GM21786 (cell line): ENCODE measurements at regions not wholly inside any gene's neighbourhood (a gene's known extent, or its start where the extent isn't known, plus 50 kb on each side); places are given as distances from the start of the nearest gene placed in this dataset.

ENCODE experiments used
- ATAC-seq: cut with Tn5 transposase; IDR thresholded peaks from one replicate; pipeline ENCODE4 v1.9.1; 2021; ENCODE audit not compliant: unreplicated experiment

DNA sequence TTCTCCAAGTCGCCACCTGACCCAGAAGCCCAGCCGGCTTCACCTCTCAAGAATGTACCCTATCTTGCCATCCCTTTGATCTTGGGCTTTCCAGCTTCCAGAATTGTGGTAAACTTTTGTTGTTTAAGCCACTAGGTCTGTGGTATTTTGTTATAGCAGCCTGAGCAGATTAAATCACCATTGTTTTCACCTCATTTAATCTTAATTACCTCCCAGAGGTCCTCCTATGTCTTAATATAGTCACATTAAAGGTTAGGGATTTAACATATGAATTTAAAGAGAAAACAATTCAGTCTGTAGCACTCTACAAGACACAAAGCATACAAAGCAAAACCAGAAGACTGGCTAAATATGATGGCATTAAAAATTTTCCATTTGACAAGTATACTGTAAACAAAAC lies 123.4 kb upstream of the CADM2 start:
- ATAC-seq: no peak

DNA sequence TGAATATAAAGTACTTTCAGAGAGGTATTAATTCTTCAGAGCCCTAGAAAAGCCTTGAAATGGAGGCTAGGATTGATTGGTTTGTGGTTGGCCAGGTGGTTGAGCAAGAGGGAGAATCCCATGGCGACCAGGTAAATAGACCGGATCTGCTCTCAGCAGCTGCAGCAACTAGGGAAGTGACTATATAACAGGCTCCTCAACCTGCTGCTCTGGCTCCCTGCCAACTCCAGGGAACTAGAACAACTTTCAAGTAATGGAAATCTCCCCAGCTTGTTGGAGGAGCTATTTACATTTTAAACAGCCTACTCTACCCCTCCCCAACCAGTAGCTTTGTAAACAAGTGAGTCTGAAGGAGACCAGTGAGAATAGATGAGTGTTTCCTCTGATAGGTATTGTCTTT lies 121.8 kb upstream of the CADM2 start:
- no peak for ATAC-seq

DNA sequence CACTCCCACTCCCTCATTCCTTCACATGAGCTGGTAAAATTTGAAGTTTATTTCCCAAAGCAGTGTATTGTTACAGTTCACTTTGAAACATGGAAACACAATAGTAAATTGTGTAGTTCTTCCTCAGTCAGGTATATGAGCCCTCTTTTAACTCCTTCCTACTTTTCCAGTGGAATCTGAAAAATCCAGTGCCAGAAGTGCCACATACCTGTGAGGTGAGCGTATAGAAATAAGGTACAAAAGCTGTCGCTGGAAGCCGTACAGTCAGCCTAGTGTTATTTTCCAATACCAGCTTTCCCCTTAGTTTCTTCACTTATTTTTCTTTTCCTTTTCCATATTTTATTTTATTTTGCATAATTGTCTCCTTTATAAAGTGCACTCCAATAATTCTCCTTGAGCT lies 81.7 kb upstream of the CADM2 start:
- ATAC-seq: no peak

DNA sequence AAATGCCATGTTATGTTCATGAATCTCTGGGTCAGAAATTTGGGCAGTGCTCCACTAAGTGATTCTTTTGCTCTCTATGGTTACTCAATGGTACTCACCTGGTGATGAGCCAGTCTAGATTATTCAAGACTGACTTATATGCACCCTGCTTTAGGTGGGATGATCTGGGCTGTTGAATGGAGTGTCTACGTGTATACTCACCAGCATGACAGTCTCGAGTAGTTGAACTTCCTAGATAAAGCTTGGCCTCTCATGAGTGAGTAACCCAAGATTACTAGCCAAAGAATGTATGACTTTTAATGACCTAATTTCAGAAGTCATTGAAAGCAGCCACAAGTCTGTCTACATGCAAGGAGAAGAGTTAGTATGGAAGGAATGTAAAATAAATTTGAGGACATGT lies 77.5 kb upstream of the CADM2 start:
- ATAC-seq: no peak

DNA sequence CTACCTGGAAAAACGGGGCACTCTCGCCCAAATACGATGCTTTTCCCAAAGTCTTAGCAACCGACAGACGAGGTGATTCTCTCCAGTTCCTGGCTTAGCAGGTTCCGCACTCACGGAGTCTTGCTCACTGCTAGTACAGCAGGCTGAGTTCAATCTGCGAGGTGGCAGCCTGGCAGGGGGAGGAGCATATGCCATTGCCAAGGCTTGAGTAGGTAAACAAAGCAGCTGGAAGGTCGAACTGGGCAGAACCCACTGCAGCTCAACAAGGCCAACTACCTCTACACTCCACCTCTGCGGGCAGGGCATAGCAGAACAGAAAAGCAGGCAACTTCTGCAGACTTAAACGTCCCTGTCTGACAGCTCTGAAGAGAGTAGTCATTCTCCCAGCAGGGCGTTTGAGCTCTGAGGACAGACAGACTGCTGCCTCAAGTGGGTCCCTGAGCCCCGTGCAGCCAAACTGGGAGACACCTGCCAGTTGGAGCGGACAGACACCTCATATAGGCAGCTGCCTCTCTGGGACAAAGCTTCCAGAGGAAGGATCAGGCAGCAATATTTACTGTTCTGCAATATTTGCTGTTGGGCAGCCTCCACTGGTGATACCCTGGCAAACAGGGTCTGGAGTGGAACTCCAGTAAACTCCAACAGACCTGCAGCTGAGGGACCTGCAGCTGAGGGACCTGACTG lies 73.4 kb upstream of the CADM2 start:
- ATAC-seq: no peak

DNA sequence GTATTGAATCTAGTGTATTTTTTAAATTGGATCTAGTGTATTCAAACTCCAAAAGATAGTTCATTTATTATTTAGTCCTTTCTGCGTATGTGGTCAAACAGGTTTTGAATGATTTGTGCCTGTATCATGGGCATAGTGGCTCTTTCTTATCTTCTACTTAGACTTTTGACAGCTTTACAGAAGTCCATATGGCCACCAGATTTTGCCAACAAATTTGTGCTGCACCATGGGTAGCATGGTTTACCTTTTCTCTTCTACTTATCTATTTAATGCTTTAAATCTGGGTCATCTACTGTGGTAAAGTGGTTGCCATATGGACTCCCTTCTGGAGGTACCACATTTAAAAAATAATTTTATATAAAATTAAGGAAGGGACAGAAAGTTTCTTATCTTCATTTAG lies 66.9 kb upstream of the CADM2 start:
- no peak for ATAC-seq

DNA sequence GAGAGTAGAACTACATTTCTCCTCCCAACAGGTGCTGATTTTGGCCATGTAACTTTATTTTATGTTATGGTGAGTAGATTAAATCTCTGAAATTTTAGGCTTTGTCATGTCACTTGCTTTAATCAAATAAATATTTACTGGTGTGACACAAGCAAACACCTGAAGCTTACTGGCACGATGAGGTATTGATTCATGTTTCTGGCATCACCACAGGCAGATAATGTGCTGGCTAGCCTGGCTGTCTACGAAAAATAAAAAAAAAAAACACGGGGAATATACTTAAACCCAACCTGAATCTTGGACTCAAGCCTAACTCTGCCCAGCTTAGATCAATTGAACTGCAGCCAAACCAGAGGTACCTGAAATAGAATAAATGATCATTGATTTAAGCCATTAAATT lies 65.6 kb upstream of the CADM2 start:
- ATAC-seq: no peak

DNA sequence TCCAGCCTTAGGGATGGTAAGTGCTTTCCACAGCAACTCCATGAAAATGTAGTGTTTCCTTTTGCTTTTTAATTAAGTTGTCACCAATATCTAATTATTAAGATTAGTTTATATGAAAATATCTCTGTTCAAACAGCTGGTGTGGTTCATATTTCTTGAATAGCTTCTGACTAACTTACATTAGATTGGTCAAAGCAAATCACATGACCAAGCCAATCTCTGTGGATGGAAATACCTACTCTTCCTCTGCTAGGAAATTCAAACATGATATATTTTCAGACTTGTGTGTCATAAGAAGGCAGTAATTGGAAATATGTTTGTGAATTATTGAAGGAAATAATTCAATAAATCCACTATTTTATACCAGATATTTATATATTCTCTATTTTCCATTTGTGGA lies 54.6 kb upstream of the CADM2 start:
- no peak for ATAC-seq

DNA sequence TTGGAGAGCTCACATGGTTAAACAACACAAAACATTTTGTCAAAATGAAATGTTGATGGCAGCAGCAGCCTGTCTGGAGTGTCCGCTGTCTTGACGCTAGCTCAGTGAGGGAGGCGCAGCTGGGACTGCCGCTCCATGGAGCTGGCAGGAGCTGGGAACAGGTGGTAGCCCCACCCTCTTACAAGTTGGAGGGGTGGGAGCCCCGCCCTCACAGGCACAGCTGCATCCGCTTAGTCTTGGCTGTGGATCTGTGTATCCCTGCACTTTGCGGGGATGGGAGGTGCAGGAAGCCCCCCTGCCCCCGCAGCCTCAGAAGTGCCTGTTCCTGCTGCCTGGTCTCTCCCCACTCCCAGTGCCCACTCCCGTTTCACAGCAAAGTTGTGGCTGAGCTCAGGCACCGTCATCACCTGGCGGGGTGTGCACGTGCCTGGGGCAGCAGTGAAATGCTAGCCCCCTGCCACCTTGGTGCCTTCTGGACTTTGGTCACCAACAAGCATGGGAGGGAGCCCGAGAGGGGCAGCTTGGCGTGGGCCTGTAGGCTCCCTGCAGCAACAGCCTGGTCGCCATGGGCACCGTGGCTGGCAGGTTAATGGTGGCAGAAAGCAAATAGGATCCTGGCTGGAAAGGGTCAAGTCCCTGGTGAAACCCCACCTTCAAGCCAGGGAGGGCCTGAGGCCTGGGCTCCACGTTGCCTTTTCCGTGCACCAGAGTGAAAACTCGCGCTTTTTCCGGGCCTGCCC lies 53.8 kb upstream of the CADM2 start:
- ATAC-seq: no peak

DNA sequence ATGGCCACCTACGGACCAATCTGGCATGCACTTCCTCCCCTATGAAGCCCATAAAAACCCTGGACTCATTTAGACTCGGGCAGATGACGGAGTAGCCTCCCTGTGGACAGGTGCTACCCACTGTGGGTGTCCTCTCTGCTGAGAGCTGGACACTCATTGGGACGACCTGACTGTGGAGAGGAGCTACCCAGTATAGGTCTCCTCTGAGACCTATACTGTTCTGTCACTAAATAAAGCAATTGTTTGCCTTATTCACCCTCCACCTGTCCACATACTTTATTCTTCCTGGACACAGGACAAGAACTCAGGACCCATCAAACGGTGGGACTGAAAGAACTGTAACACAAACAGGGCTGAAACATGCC lies 53.3 kb upstream of the CADM2 start:
- ATAC-seq: no peak

DNA sequence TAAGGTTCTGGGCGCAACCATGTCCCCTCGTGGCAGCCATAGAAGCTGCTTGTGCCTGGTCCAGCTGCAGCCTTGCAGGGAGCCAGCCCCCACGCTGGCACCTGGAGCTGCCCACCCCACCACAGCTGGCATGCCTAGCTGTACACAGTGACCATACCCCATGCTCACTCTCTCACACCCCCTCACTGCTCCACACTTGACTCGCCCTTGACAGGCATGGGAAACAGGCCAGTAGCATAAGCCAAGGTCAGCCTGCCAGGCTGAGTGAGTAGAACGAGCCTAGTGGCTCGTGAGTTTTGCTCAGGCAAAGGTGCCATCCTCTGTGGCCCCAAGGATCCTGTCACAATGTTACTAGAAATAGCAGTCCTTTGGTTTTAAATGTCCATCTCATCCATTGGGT lies 52.7 kb upstream of the CADM2 start:
- no peak for ATAC-seq
